ENCODE measurements at regions not wholly inside any gene's neighbourhood (a gene's known extent, or its start where the extent isn't known, plus 50 kb on each side); places are given as distances from the start of the nearest gene placed in this dataset.

GRCh38 chr11:39910087-39910486, 1549.4 kb downstream of the LRRC4C start:
- TF ChIP-seq CTCF (IDR thresholded peaks at IDR 0.05): no peak
- no peak for TF ChIP-seq POLR2A (IDR thresholded peaks at IDR 0.05)
- TF ChIP-seq EP300 (IDR thresholded peaks at IDR 0.05): no peak
- no peak overlapping the region for H3K27ac ChIP-seq
- H3K4me3 ChIP-seq: no peak overlapping the region
- no peaks in the 10 kb centered on the region for H3K4me1 ChIP-seq
- H3K27me3 ChIP-seq: no peaks in the 10 kb centered on the region
- no peaks in the 10 kb centered on the region for H3K36me3 ChIP-seq
- H3K9me3 ChIP-seq: peaks cover 0 to 9% (median 0%) of the 10 kb centered on the region in 4 donors
- no peak for DNase-seq (ENCODE audit: low spot score in 2 of 2)

GRCh38 chr11:39860931-39861330, 1598.5 kb downstream of the LRRC4C start:
- 39 to 46% methylated on average over 3 of the region's 3 CpGs for WGBS, 2 donors
- no peaks in the 10 kb centered on the region for H3K36me3 ChIP-seq
- peaks cover 0 to 13% (median 0%) of the 10 kb centered on the region in 4 donors for H3K9me3 ChIP-seq
- DNase-seq (ENCODE audit: low spot score in 2 of 2): no peak
- H3K27ac ChIP-seq: no peak overlapping the region
- TF ChIP-seq EP300 (IDR thresholded peaks at IDR 0.05): no peak
- no peak for TF ChIP-seq POLR2A (IDR thresholded peaks at IDR 0.05)
- TF ChIP-seq CTCF (IDR thresholded peaks at IDR 0.05): no peak
- H3K4me1 ChIP-seq: no peaks in the 10 kb centered on the region
- no peaks in the 10 kb centered on the region for H3K27me3 ChIP-seq
- no peak overlapping the region for H3K4me3 ChIP-seq

- TF ChIP-seq EP300 (IDR thresholded peaks at IDR 0.05) (no peak), POLR2A (IDR thresholded peaks at IDR 0.05) (no peak), CTCF (IDR thresholded peaks at IDR 0.05) (no peak)
- no peak overlapping the region for H3K4me3 ChIP-seq
- peaks cover 0 to 39% (median 2%) of the 10 kb centered on the region in 4 donors for H3K9me3 ChIP-seq
- DNase-seq (ENCODE audit: low spot score in 2 of 2): no peak
- H3K27ac ChIP-seq: no peak overlapping the region
- WGBS, 2 donors: 26 to 27% methylated on average over 2 of the region's 2 CpGs
- H3K36me3 ChIP-seq: no peaks in the 10 kb centered on the region
- H3K27me3 ChIP-seq: no peaks in the 10 kb centered on the region
- H3K4me1 ChIP-seq: no peaks in the 10 kb centered on the region
These were observed 1642.2 kb downstream of the LRRC4C start for GRCh38 chr11:39817241-39817640.

GRCh38 chr11:39810358-39810757, 1649.1 kb downstream of the LRRC4C start:
- no peak for DNase-seq (ENCODE audit: low spot score in 2 of 2)
- no peaks in the 10 kb centered on the region for H3K4me1 ChIP-seq
- TF ChIP-seq POLR2A (IDR thresholded peaks at IDR 0.05): no peak
- no peak for TF ChIP-seq CTCF (IDR thresholded peaks at IDR 0.05)
- TF ChIP-seq EP300 (IDR thresholded peaks at IDR 0.05): no peak
- peaks cover 0 to 39% (median 2%) of the 10 kb centered on the region in 4 donors for H3K9me3 ChIP-seq
- H3K4me3 ChIP-seq: no peak overlapping the region
- 70 to 74% methylated on average over 4 of the region's 4 CpGs for WGBS, 2 donors
- no peaks in the 10 kb centered on the region for H3K27me3 ChIP-seq
- no peaks in the 10 kb centered on the region for H3K36me3 ChIP-seq
- no peak overlapping the region for H3K27ac ChIP-seq

GRCh38 chr11:39809833-39810232, 1649.6 kb downstream of the LRRC4C start:
- no peak for DNase-seq (ENCODE audit: low spot score in 2 of 2)
- TF ChIP-seq EP300 (IDR thresholded peaks at IDR 0.05): no peak
- no peak for TF ChIP-seq CTCF (IDR thresholded peaks at IDR 0.05)
- no peak for TF ChIP-seq POLR2A (IDR thresholded peaks at IDR 0.05)

More at GRCh38 chr11:39809833-39810232, 1649.6 kb downstream of the LRRC4C start:
- Histone ChIP-seq H3K27me3 (no peaks in the 10 kb centered on the region), H3K9me3 (peaks cover 0 to 39% (median 2%) of the 10 kb centered on the region in 4 donors), H3K4me3 (no peak overlapping the region), H3K36me3 (no peaks in the 10 kb centered on the region), H3K27ac (no peak overlapping the region), H3K4me1 (no peaks in the 10 kb centered on the region)
- WGBS, 2 donors: 100% methylated on average over 1 of the region's 1 CpG; no CpG with 5 or more reads in 1 of the 2 donors
